Effector memory CD4-positive, alpha-beta T cell (primary cell): ENCODE measurements at regions not wholly inside any gene's neighbourhood (a gene's known extent, or its start where the extent isn't known, plus 50 kb on each side); places are given as distances from the start of the nearest gene placed in this dataset.

Source experiments
- DNase-seq, 3 donors: peaks; one replicate each; pipeline ENCODE4 v3.0.0-alpha.2; 2020
- H3K27ac ChIP-seq: 2 replicates; pipeline ENCODE4 v1.7.0; 2013; ENCODE audit warnings: mild to moderate bottlenecking, low read length, moderate library complexity; ENCODE audit not compliant: insufficient read depth, poor library complexity, severe bottlenecking
- H3K27me3 ChIP-seq: replicated peaks from 2 replicates; pipeline ENCODE4 v1.7.0; 2013; ENCODE audit warnings: mild to moderate bottlenecking, low read length; ENCODE audit not compliant: insufficient read depth, control insufficient read depth, poor library complexity, severe bottlenecking
- H3K36me3 ChIP-seq: 2 replicates; pipeline ENCODE4 v1.7.0; 2013; ENCODE audit warnings: mild to moderate bottlenecking, low read length, moderate library complexity; ENCODE audit not compliant: control insufficient read depth, insufficient read depth
- H3K4me1 ChIP-seq: 2 replicates; pipeline ENCODE4 v1.7.0; 2013; ENCODE audit warnings: low read length, mild to moderate bottlenecking; ENCODE audit not compliant: control insufficient read depth, insufficient read depth, poor library complexity, severe bottlenecking
- H3K4me3 ChIP-seq: 2 replicates; pipeline ENCODE4 v1.7.0; 2013; ENCODE audit warnings: low read length, low read depth, mild to moderate bottlenecking; ENCODE audit not compliant: insufficient read depth, poor library complexity, severe bottlenecking
- H3K9me3 ChIP-seq: 2 replicates; pipeline ENCODE4 v1.7.0; 2013; ENCODE audit warnings: mild to moderate bottlenecking, low read length, moderate library complexity; ENCODE audit not compliant: control insufficient read depth

GRCh38 chr16:10232757-10233156, 50.5 kb upstream of the GRIN2A start:
- no peak for DNase-seq
- H3K27ac ChIP-seq: no peak overlapping the region
- no peaks in the 10 kb centered on the region for H3K36me3 ChIP-seq
- H3K27me3 ChIP-seq: no peaks in the 10 kb centered on the region
- H3K4me1 ChIP-seq: no peaks in the 10 kb centered on the region
- H3K9me3 ChIP-seq: no peaks in the 10 kb centered on the region
- H3K4me3 ChIP-seq: no peak overlapping the region

GRCh38 chr16:10239640-10240039, 57.4 kb upstream of the GRIN2A start:
- DNase-seq: no peak
- Histone ChIP-seq H3K4me1 (no peaks in the 10 kb centered on the region), H3K4me3 (no peak overlapping the region), H3K9me3 (no peaks in the 10 kb centered on the region), H3K36me3 (no peaks in the 10 kb centered on the region), H3K27me3 (no peaks in the 10 kb centered on the region), H3K27ac (no peak overlapping the region)

DNA sequence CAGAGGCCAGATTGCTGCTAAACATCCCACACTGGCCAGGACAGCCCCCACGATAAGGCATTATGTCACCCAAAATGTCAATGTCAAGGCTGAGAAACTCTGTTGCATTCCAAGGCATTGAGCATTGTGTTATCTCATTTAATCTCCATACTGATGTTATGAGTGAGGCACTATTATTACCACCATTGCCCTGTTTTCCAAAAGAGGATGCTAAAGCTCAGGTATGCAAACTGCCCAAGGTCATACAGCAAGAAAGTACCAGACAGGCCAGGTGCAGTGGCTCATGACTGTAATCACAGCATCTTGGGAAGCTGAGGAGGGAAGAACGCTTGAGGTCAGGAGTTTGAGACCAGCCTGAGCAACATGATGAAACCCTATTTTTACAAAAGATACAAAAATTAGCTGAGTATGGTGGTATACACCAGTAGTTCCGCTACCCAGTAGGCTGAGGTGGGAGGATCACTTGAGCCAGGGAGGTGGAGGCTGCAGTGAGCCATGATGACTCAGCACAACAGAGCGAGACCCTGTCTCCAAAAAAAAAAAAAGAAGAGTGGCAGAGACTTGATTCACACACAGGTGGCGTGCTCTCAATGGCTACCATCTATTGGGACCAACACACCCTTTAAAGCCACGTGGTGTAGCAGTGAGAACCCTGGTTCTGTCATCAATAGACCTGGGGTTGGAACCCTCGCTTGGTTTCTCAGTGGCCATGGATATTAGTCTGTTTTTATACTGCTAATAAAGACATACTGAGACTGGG, 58.8 kb upstream of the GRIN2A start:
- no peaks in the 10 kb centered on the region for H3K36me3 ChIP-seq
- H3K4me3 ChIP-seq: no peak overlapping the region
- H3K4me1 ChIP-seq: no peaks in the 10 kb centered on the region
- H3K27ac ChIP-seq: no peak overlapping the region
- H3K9me3 ChIP-seq: no peaks in the 10 kb centered on the region
- H3K27me3 ChIP-seq: no peaks in the 10 kb centered on the region
- no peak for DNase-seq

DNA sequence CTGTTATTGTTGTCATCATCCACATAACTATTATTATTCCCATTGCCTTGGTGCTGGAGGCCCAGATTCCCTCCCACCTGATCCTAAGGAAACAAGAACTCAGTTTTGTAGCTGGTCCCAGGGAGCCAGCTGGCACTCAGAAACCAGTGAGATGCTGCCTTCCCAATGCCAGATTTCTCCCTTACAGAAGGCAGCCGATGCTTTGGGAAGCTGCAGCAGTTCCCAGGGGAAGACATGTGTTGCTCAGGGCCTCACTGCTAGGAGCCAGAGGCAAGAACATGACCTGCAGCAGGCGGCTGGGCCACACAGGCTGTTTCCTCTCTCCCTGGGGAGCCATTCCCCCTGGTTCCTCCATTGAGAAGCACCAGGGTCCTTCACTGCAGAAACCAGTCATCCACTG, 59.9 kb upstream of the GRIN2A start:
- Histone ChIP-seq H3K9me3 (no peaks in the 10 kb centered on the region), H3K4me1 (no peaks in the 10 kb centered on the region), H3K27me3 (no peaks in the 10 kb centered on the region), H3K27ac (no peak overlapping the region), H3K36me3 (no peaks in the 10 kb centered on the region), H3K4me3 (no peak overlapping the region)
- DNase-seq: no peak

- Histone ChIP-seq H3K27me3 (no peaks in the 10 kb centered on the region), H3K4me3 (no peak overlapping the region), H3K36me3 (no peaks in the 10 kb centered on the region), H3K9me3 (no peaks in the 10 kb centered on the region), H3K4me1 (no peaks in the 10 kb centered on the region), H3K27ac (no peak overlapping the region)
- DNase-seq: no peak
Measured at GRCh38 chr16:10242916-10243315, 60.7 kb upstream of the GRIN2A start.

DNA sequence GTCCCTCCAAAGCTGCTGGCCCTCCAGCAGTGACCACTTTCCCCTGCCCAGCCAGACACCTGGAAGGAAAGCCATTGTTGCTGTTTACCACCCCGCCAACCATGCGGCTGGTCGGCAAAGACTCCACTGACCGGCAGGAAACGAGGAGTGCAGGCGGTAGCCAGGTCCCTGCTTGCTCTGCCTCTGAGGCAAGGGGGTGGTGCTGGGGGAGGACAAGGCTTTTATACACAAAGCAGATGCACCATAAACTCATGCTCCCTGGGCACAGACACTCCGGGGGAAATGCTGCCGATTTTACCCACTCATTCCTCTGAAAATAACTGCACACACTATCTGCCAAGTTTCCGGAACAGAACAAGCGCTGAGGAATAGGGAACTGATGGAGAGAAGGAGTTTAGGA, 62.8 kb upstream of the GRIN2A start:
- Histone ChIP-seq H3K27me3 (no peaks in the 10 kb centered on the region), H3K4me1 (no peaks in the 10 kb centered on the region), H3K27ac (no peak overlapping the region), H3K4me3 (no peak overlapping the region), H3K9me3 (no peaks in the 10 kb centered on the region), H3K36me3 (no peaks in the 10 kb centered on the region)
- DNase-seq: no peak

GRCh38 chr16:10250137-10250828, 68.1 kb upstream of the GRIN2A start:
- Histone ChIP-seq H3K27ac (no peak overlapping the region), H3K27me3 (no peaks in the 10 kb centered on the region), H3K4me3 (no peak overlapping the region)

DNA sequence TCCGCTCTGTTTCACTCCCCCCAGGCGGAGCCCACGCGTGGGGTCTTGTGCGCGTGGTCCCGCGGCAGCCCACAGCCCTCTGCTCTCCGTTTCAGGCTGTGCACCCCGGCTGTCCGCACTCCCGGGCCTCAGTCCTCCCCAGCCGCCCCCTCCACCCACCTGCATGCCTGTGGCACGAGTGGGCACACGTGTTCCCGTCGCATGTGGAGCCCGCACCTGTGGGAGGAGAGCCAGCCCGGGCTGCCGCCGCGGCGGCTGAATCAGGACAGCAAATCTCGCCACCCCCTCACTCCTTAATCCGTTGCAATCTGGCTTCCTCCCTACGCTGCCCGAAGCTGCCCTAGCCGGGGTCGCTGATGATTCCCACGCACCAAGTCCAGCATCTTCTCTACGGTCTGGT, 69.9 kb upstream of the GRIN2A start:
- H3K36me3 ChIP-seq: no peaks in the 10 kb centered on the region
- no peak for DNase-seq
- H3K4me1 ChIP-seq: peaks cover 4% of the 10 kb centered on the region
- H3K4me3 ChIP-seq: no peak overlapping the region
- no peaks in the 10 kb centered on the region for H3K27me3 ChIP-seq
- no peak overlapping the region for H3K27ac ChIP-seq
- no peaks in the 10 kb centered on the region for H3K9me3 ChIP-seq

More at GRCh38 chr16:10250137-10250828, 68.1 kb upstream of the GRIN2A start:
- DNase-seq: no peak
- no peaks in the 10 kb centered on the region for H3K36me3 ChIP-seq
- no peaks in the 10 kb centered on the region for H3K9me3 ChIP-seq
- H3K4me1 ChIP-seq: no peaks in the 10 kb centered on the region

GRCh38 chr16:10253409-10253808, 71.2 kb upstream of the GRIN2A start:
- H3K27me3 ChIP-seq: no peaks in the 10 kb centered on the region
- DNase-seq: no peak
- no peaks in the 10 kb centered on the region for H3K9me3 ChIP-seq
- peaks cover 4% of the 10 kb centered on the region for H3K4me1 ChIP-seq
- H3K27ac ChIP-seq: no peak overlapping the region
- no peak overlapping the region for H3K4me3 ChIP-seq
- no peaks in the 10 kb centered on the region for H3K36me3 ChIP-seq

DNA sequence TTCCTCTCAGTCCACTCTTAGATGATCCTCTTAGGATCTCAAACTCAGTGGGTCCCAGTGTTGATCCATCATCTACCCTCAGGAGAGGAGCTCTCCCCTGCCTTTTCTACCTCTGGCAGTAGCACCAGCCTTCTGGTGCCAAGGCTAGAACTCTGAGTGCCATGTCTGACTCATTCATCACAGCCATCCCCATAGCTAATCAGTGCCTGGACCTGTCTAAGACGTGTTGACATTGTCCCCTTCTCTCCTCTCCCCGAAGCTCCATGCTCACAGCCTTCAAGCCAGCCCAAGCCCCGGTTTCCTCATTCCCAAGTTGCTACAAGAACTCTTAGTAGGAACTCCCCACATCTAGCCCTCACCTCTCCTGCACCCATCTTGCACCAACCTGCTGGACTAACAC, 73.5 kb upstream of the GRIN2A start:
- H3K27ac ChIP-seq: no peak overlapping the region
- no peaks in the 10 kb centered on the region for H3K36me3 ChIP-seq
- H3K4me3 ChIP-seq: no peak overlapping the region
- no peak for DNase-seq
- H3K9me3 ChIP-seq: no peaks in the 10 kb centered on the region
- peaks cover 4% of the 10 kb centered on the region for H3K4me1 ChIP-seq
- H3K27me3 ChIP-seq: no peaks in the 10 kb centered on the region
